ENCODE measurements at regions not wholly inside any gene's neighbourhood (a gene's known extent, or its start where the extent isn't known, plus 50 kb on each side); places are given as distances from the start of the nearest gene placed in this dataset.

GRCh38 chr4:41366911-41367517 lies 110.3 kb downstream of the UCHL1 start:
- TF ChIP-seq CTCF (IDR thresholded peaks at IDR 0.05): no peak
- no peak for TF ChIP-seq POLR2A (IDR thresholded peaks at IDR 0.05)

Data from sigmoid colon (tissue), 3 donors.